NCI-H226 (cell line): ENCODE measurements at regions not wholly inside any gene's neighbourhood (a gene's known extent, or its start where the extent isn't known, plus 50 kb on each side); places are given as distances from the start of the nearest gene placed in this dataset.

ENCODE experiments used
- DNase-seq: peaks from one replicate; pipeline ENCODE4 v3.0.0-alpha.2; 2015

DNA sequence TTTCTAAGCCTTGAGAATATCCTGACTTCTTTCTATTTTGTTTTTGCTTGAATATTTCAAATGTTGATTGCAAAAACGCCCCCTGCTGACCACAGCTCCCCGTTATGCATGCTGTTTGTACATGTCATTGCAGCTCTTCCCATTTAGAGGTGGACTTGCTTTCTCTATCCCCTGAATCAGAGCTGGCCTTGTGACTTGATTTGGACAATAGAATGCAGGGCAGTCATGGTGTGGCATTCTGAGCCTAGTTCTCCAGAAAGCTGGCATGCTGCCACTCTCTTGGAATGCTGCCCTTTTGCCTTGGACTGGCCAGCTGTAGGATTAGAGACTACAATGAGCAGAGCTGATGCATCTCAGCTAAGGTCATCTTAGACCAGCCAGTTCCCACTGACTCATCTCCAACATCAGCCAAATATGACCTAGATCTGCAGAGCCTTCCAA lies 1561.5 kb downstream of the MRPL39 start:
- DNase-seq, result peak; percentile 93

DNA sequence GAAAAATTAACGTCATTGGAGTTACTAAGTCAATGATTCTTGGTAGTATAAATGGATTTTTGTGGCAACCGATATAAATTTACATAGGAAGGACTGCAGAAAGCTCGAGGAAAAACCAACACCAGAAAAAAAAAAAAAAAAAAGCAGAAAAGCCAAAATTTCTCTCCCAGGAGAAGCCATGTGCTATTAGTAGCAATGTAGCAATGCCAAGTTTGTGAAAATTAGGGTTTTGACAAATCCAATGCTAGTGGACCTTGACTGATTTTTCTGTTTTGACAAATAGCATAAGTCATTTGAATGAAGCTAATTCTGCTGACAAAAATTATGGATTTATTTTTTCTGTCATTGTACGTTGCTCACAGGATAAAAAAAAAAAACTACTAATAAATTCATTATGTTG lies 1561.9 kb downstream of the MRPL39 start:
- DNase-seq, result no peak

DNA sequence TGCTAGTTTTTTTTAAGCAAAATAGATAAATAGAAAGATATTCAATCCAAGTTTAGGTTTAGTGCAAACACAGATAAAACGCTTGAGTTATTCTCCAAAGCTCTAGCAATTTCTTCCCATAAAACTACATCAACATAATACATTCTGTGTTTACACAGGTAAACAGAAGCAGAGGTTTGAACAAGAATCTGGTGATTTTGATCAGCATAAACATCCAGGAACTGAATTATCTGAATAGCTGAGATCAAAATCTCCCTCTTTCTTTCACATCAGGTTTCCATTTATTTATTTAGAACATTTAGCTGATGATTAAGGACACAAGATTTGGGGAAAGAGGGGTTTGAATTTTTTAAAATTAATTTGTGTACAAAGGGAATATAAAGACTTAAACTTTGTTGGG lies 1564.6 kb downstream of the MRPL39 start:
- no peak for DNase-seq

DNA sequence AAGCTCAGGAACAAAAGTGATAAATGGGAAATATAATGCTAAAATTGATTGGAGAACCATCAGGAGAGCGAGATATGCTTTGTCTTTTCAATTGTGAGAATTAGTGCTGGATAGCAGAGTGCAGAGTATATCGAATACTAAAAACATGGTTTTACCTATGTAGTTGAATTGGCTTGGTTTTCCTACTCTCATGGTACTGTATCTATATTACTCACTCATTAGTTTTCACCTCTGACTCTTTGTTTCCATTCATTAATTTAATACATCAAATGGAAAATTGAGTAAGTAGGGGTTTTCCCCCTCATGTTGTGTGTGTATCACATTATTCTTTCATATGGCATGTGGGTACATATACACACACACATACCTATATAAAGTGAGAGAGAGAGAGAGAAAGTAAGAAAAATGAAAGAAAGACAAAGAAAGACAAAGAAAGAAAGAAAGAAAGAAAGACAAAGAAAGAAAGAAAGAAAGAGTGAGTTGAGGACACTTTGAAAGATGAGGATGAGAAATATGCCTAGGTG lies 1574.5 kb downstream of the MRPL39 start:
- DNase-seq, result no peak

DNA sequence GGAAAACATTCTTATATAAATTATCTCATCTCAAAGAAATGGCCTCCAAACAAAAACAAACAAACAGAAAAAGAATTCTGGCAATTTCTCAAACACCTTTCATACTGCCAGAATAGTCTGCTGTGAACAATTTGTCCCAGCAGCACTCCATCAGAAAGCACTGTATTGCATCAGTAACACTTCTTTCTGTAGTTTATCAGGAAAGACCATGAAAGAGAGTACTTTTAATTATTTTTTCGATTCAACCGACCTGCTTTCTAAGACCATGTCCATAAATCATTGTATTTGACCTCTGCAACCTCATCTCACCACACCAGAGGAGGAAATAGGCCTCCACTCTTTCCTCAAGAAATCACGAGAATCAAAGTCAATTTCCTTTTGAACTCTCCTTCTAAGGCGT lies 1579.9 kb downstream of the MRPL39 start:
- DNase-seq, result no peak

DNA sequence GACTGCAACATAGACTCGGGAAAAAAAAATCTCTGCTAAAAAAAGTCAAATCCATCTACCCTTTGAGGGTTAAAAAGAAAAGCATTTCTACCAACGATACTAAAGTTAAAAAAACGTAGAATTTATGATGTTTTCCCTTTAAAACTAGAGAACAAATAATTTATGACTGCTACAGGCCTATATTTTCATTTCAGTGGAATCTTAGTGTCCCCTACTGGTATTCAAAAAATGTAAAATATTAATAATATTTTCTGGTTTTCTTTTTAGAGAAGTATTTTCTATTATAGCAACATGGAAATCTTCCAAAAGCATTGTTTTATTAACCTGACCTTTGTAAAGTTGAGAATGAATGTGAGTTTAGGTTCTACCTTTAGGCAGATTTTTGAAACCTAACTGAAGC lies 1582.2 kb downstream of the MRPL39 start:
- no peak for DNase-seq

DNA sequence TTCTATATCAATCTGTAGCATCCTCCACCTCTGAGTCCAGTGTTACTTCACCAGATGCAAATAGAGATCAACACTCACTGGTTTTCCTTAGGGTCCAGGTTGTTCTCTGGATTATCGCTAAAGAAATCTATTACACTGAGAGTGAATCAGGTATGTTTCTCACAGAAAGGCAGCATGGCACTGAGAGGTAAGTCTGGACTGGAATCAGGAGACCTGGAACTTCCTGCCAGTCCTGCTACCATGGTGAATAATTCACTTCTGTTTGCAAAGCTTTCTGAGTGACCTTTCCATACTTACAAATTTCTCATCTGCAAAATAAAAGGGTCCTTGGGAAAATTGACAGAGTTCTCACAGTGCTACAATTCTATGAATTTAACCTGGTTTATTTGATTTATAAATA lies 1583.3 kb downstream of the MRPL39 start:
- DNase-seq, result no peak

DNA sequence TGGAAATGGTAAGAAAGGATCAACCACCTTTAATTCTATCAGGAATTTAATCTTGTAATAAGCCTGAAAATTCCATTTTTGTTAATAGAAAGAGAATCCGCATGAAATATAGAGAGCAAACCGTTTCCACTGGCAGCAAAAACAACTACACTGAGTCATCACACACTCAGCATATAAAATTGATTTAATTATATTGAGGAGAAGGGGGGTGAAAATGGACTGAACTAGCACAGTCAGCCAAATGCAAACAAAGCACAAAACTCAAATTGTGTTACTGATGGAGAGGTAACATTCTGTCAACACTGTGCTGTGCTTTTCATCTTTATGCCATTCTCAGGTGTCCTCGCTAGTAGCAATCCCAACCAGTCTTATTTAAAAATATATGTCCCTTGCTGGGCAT lies 1583.9 kb downstream of the MRPL39 start:
- DNase-seq, result no peak

DNA sequence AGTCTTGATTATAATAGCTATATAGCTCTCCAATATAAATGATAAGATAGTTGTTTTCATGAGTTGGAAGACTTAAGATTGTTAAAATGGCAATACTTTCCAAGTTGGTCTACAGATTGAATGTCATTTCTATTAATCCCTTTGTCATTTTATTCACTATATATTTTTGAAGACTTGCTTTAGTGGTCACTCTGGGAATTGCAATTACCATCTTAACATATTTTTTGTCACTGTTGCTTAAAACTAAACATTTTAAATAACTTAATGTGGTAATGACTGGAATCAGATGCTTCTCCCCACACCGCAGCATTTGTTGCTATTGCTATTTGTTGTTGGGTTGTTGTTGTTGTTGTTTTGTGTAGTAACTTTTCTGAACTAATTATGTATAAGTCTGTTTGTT lies 1592.9 kb downstream of the MRPL39 start:
- DNase-seq, result no peak

DNA sequence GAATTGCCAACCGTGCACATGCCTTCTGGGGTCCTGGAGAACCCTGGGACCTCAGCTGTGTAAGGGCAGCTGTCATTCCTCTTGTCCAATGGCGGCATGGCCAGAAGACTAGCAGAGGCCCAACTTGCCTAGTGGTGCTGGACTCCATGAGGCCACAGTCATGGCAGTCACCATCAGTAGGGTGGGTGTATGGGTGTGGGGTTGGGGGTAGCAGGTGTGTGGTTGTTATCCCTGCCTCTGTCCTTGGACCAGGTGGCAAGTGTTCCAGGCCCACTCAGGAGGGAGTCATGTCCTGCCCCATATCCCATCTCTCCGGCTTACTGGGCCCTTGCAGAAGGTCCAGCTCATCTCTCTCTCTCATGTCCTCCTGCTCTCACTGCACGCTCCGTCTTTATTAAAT lies 1596.2 kb downstream of the MRPL39 start:
- DNase-seq, result no peak

DNA sequence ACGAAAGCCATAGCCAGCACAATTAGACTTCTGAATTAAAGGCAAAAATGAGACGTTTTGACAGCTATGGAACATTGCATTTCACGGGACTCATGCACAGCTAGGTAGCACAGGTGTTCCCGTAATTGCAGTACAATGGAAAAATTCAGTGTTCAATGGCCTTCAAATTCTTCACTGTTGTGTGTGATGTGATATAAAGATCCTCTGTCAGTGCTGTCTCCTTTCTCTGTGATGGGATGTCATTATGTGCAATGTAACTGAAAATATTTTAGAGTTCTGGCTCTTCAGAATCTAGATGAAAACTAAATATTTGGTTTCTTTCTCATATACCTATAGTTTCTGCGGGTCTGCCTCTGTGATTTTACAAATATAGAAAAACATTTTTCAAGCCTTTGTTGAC lies 1599.7 kb downstream of the MRPL39 start:
- no peak for DNase-seq

DNA sequence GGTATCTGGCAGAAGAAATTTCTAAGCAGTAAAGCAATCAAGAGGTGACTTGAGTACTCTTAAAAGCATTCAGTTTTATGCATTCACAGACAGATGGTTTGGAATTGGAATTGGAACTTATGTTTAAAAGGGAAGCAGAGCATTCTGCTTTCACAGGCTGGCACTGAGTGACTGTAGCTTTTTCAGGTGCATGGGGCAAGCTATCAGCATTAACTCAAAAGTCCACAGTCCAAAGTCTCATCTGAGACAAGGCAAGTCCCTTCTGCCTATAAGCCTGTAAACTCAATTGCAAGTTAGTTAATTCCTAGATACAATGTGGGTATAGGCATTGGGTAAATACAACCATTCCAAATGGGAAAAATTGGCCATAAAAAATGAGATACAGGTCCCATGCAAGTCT lies 1620.3 kb downstream of the MRPL39 start:
- no peak for DNase-seq

DNA sequence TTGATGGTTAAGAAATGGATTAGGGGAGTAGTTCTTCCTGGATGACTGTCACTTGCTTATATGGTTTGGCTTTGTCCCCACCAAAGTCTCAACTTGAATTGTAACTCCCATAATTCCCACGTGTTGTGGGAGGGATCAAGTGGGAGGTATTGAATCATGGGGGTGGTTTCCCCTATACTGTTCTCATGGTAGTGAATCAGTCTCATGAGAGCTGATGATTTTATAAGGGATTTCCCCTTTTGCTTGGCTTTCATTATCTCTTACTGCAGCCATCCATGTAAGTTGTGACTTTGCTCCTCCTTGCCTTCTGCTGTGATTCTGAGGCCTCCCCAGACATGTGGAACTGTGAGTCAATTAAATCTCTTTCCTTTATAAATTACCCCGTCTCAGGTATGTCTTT lies 1621.1 kb downstream of the MRPL39 start:
- DNase-seq, result no peak

DNA sequence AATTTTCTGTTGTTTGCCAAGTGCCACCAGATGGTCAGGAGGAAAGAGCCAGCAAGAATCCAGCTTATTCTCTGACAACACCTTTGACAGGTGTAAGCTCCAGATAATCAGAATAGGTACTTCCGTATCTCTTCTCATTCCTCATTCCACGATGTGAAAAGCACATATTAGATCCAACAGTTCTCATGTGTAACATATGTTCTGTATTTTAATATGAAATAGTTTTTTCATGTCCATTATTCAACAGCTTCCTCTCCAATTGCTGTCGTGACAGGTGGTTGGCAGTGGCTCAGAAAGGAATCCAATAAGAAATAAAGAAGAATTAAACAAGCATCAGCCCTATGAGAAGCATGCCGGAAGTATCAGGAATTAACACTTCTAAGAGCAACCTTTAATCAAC lies 1624.7 kb downstream of the MRPL39 start:
- DNase-seq, result no peak

DNA sequence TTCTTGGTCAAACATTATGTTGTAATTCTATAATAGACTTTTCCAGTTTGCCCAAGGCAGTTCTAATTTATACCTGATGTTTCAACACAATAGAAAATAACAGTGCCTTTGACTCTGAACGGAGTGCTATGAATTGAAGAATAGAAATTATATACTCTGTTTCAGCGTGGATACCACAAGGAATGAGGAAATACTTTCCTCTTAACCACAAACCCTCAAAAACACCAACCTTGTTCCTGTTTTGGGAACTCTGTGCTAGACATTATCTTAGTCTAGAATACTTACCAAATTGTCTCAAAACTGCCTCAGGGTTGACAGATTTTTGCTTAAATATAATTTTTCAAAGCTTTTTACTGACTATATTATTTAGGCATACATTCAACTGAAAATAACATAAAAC lies 1629.3 kb downstream of the MRPL39 start:
- peak; percentile 14 for DNase-seq

DNA sequence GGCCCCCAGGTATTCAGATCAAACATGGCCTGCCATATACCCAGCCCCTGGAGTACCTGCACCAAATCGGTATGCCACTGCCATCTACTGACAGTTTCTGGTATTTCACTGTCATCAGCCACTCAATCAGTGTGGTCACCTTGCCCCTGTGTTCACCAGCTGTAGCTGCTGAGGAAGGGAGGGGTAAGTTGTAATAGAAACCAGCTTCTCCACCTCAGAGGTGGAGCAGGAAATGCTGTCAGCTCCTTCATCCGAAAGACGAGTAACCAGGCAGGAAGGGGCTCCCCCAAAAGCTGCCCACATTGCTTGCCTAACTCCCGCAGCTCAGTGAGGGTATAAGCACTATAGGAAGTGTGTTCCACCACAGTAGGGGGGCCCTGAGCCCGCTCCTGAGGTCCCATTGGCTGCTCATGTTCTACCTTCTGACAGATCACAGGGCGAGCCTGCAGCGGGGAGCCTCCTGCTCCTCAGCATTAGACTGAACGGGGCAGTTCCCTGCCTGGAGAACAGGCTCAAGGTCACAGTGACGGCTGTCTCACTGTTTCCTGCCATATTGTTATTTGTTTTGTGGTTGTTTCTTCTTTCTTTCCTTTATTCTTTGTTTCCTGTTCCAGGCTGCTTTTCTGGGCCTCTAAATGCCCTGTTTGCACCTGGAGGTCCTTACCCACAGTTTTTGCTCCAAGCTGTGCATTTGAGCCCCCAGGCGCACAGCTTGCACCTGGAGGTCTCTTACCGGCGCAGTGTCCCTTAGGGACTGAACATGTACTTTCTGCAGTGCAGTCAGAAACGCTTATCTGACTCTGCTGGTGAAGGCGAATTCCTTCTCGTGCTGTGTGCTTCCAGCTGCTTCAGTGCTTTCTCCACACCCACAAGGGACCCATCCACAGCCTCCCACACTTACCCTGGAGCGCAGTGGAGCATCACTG lies 1638.3 kb downstream of the MRPL39 start:
- DNase-seq, result peak; percentile 12

DNA sequence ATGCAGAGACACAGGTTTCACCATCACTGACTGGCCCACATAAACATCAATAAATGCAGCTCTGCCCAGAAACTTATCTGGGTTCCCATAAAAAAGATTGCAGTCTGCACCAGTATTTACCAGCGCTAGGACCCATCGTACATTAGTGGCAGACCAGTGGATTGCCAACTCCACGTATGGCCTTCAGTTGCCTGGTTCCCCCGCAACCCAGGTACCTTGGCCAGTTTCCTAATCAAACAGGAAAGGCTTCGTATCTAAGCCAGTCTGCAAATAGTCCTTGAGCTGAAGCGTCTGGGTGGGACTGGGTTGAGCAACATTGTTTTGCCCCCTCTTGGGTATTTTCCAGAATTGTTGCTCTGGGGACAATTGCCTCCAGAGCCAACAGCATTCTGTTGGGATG lies 1639.3 kb downstream of the MRPL39 start:
- DNase-seq, result no peak

DNA sequence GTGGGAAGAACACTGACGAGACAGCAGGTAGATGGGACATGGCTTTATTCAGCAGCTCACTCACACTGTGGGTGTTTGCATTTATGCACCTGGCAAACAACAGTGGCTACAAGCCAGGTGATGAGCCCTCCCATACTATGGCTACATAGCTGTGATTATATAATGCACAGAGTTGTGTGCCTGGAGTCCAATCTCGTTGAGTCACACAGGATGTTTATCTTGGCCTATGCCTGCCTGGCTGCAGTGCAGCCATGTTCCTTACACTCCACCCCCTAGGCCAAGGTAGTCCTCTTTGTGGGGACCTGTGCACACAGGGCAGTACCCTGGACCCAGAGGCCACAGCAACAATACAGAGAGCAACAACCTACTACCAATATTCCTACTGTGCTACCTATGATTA lies 1643.8 kb downstream of the MRPL39 start:
- DNase-seq, result peak; percentile 37

DNA sequence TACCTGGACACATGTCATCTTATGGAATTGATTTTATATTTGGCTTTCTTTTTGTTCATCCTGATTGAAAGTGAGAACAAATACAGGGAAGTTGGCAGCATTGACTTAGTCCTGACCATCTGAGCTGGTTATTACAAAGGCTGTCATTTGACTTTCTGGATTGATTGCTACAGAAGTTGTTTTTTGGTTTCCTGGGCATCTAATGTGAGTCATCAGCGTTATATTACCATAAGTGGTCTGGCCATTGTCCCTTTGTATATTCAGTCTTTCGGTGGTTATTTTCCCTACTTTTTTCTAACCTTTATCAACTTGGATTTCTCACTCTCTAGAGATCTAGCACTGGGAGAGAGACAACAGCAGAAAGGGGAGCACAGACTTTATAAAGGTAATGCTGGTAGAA lies 1646.5 kb downstream of the MRPL39 start:
- no peak for DNase-seq

DNA sequence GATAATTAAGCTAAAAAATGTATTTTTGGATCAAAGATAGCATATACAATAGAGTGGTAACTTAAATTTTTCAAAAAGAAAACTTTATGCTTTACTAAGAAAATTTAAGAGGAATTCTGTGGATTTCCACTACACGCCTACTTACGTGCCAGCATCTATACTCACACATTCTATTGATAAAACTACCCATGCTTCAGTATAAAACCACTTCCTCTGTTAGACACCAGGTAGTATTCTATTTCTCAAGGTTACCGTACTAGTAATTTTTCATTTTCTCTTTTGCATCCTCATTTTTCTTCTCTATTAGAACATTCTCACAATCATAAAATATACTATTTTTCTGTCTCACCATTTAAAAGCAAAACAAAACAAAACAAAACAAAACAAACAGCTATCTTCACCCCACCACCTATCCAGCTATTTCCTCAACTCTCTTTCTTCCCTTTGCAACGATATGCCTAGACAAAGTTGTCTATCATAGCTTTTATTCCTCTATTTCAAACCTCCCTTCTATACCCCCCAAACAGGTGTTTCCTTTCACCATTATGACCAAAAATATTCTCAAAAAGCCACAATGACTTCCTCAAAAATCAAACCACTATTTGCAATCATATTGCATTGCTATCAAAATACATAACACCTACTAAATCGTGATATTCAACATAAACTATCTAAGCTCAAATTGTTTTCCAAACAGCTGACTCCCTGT lies 1652.0 kb downstream of the MRPL39 start:
- DNase-seq, result no peak

DNA sequence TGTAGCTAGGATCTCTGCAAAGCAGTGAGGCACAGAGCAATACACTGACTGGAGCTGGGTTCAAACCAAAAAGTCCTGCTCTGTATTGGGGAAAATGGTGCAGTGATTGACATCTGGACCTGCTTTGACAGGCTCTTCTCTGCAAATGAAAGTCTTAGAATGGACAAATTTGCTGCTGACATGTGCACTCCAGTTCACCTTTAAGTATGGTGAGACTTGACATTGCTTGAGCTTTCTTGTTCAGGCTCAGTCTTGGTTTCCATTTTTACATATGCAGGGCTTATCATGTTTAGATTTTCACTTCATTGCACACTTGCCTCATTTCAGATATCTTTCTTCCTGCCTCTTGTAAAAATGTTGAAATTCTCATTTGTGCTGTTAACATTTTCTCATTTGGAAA lies 1655.0 kb downstream of the MRPL39 start:
- DNase-seq, result no peak

DNA sequence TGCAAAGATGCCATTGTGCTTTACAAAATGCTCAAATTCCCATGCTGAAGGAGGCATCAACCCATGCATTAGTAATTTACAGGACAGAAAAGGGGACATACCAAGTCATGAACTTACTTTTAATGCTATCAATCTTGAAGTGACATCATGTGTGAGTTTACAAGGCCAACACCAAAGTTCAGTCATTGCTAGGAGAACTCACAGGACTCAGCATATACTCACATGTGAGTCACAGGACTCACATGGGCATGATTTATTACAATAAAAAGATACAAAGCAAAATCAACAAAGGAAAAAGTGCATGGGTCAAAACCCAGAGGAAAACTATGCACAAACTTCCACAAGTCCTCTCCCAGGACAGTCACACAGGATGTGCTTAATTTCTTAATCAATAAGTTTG lies 1656.0 kb downstream of the MRPL39 start:
- DNase-seq, result peak; percentile 55

DNA sequence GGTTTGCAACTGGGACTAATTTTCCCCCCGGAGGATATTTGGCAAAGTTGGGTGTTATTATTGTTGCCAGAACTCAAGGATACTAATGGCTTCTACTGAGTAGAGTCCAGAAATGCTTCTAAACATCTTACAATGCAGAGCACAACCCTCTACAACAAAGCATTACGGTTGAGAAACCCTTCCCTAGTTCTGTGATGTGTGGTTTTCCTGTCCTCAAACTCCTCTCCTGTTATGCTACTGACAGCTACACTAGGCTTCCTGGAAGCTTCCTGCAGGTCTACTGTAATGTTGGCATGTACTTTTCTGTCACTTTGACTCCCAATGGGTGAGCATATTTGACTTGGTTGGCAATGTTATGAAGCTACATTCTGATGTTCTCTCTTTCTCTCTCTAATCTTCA lies 1656.9 kb downstream of the MRPL39 start:
- no peak for DNase-seq

DNA sequence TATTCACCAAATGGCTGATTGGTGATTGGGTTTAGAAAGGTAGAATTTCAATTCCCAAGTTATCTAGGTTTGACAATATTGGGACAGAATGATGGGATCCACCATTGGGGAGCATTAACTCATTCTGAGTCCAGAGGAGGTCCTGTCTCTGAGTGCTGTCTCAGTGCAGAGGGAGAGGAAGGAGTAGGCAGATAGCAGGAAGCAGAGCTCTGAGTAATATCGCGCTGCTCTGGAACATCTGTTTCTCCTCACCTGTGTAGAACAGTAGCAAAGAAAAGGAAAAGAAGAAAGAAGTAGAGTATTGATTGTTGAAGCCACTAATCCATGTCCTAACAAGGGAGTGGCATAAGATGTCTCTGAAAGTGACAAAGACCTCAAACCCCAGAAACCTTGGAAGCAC lies 1657.8 kb downstream of the MRPL39 start:
- no peak for DNase-seq
